IMR-90 (cell line): ENCODE measurements at regions not wholly inside any gene's neighbourhood (a gene's known extent, or its start where the extent isn't known, plus 50 kb on each side); places are given as distances from the start of the nearest gene placed in this dataset.

ENCODE experiments used
- ATAC-seq: fragments of 200-7000 bp; cut with Tn5 transposase; 2 replicates; pipeline ENCODE4 v1.9.1; 2020; ENCODE audit warnings: low read depth, mild to moderate bottlenecking, moderate library complexity
- BruUV-seq: library from RNA; stranded (reverse); fragments of 400-500 nt; replicated peaks from 2 replicates; lab custom pipeline; 2021; lab: Mats Ljungman, UMichigan
- CTCF ChIA-PET: fragments of 300-600 bp; formaldehyde crosslinking; extraction: SDS; loops from one replicate; lab custom pipeline; 2021; ENCODE audit warnings: antibody characterized with exemption; lab: Yijun Ruan, JAX
- POLR2A ChIA-PET: fragments of 300-600 bp; sonication (Branson Sonifier 250); formaldehyde crosslinking; loops from one replicate; lab custom pipeline; 2022; ENCODE audit warnings: antibody characterized with exemption; ENCODE audit not compliant: unreplicated experiment; lab: Charles Lee
- DNase-seq: peaks from one replicate; pipeline ENCODE4 v3.0.0; 2013
- H2AFZ ChIP-seq: replicated peaks from 2 replicates; pipeline ENCODE3; 2013; ENCODE audit warnings: low read length, mild to moderate bottlenecking; ENCODE audit not compliant: poor library complexity
- H2AK5ac ChIP-seq: 2 replicates; pipeline ENCODE4 v1.6.1; 2013; ENCODE audit warnings: low read depth, low read length, inconsistent platforms
- H2AK9ac ChIP-seq: replicated peaks from 2 replicates; pipeline ENCODE3; 2013; ENCODE audit warnings: mild to moderate bottlenecking, low read depth, low read length, moderate library complexity; ENCODE audit not compliant: poor library complexity
- H2BK120ac ChIP-seq: 2 replicates; pipeline ENCODE4 v1.6.1; 2013; ENCODE audit warnings: low read depth, low read length, inconsistent platforms
- H2BK15ac ChIP-seq: 3 replicates; pipeline ENCODE4 v1.6.1; 2013; ENCODE audit warnings: low read depth, low read length, inconsistent platforms
- H2BK20ac ChIP-seq: 2 replicates; pipeline ENCODE4 v1.6.1; 2013; ENCODE audit warnings: low read depth, mild to moderate bottlenecking, inconsistent platforms, low read length, moderate library complexity
- H2BK5ac ChIP-seq: 2 replicates; pipeline ENCODE4 v1.6.1; 2013; ENCODE audit warnings: mild to moderate bottlenecking, low read depth, low read length, inconsistent platforms; ENCODE audit not compliant: poor library complexity, severe bottlenecking
- H3K14ac ChIP-seq: replicated peaks from 2 replicates; pipeline ENCODE4 v1.6.1; 2013; ENCODE audit warnings: low read depth, low read length, inconsistent platforms
- H3K18ac ChIP-seq: 2 replicates; pipeline ENCODE4 v1.6.1; 2013; ENCODE audit warnings: low read depth, low read length, control low read depth
- H3K23ac ChIP-seq: 2 replicates; pipeline ENCODE4 v1.6.1; 2013; ENCODE audit warnings: low read depth, low read length, inconsistent platforms
- H3K27ac ChIP-seq: 2 replicates; pipeline ENCODE4 v1.5.1; 2013; ENCODE audit warnings: mild to moderate bottlenecking, control low read depth, low read length; ENCODE audit not compliant: insufficient read depth
- H3K27me3 ChIP-seq: 2 replicates; pipeline ENCODE4 v1.6.1; 2013; ENCODE audit warnings: low read length; ENCODE audit not compliant: control insufficient read depth, insufficient read depth
- H3K36me3 ChIP-seq: 2 replicates; pipeline ENCODE4 v1.6.1; 2013; ENCODE audit warnings: low read length, mixed read lengths; ENCODE audit not compliant: control insufficient read depth, insufficient read depth
- H3K4ac ChIP-seq: 2 replicates; pipeline ENCODE4 v1.6.1; 2013; ENCODE audit warnings: low read depth, low read length, inconsistent platforms
- H3K4me1 ChIP-seq: 2 replicates; pipeline ENCODE4 v1.6.1; 2013; ENCODE audit warnings: low read length, mixed read lengths; ENCODE audit not compliant: control insufficient read depth, insufficient read depth
- H3K4me2 ChIP-seq: 2 replicates; pipeline ENCODE4 v1.6.1; 2013; ENCODE audit warnings: low read depth, mild to moderate bottlenecking, control low read depth, low read length, moderate library complexity
- H3K4me3 ChIP-seq: 2 replicates; pipeline ENCODE4 v1.5.1; 2013; ENCODE audit warnings: low read depth, mild to moderate bottlenecking, control low read depth, low read length, moderate library complexity; ENCODE audit not compliant: insufficient read depth
- H3K56ac ChIP-seq: 2 replicates; pipeline ENCODE4 v1.6.1; 2013; ENCODE audit warnings: low read length, inconsistent platforms; ENCODE audit not compliant: insufficient read depth; ENCODE audit errors: extremely low read depth
- H3K79me1 ChIP-seq, 2 experiments: 2 replicates each; pipeline ENCODE4 v1.6.1; 2013; ENCODE audit warnings: low read length in 2 of 2, inconsistent platforms in 1 of 2, low read depth in 1 of 2
- H3K9ac ChIP-seq: 2 replicates; pipeline ENCODE4 v1.6.1; 2013; ENCODE audit warnings: low read depth, low read length, control low read depth
- H3K9me1 ChIP-seq: 2 replicates; pipeline ENCODE4 v1.6.1; 2013; ENCODE audit warnings: low read length, inconsistent platforms; ENCODE audit not compliant: insufficient read depth
- H3K9me3 ChIP-seq: 2 replicates; pipeline ENCODE4 v1.6.1; 2013; ENCODE audit warnings: low read length; ENCODE audit not compliant: control insufficient read depth, insufficient read depth
- H4K20me1 ChIP-seq: 2 replicates; pipeline ENCODE4 v1.6.1; 2013; ENCODE audit warnings: low read length, inconsistent platforms; ENCODE audit not compliant: insufficient read depth
- H4K5ac ChIP-seq: 2 replicates; pipeline ENCODE4 v1.6.1; 2013; ENCODE audit warnings: mild to moderate bottlenecking, low read depth, low read length, control low read depth
- H4K8ac ChIP-seq, 2 experiments: 2 replicates each; pipeline ENCODE4 v1.6.1; 2013; ENCODE audit warnings: low read depth in 2 of 2, low read length in 2 of 2, control low read depth in 1 of 2, inconsistent platforms in 1 of 2
- H4K91ac ChIP-seq: 2 replicates; pipeline ENCODE4 v1.6.1; 2013; ENCODE audit warnings: low read depth, low read length, inconsistent platforms; ENCODE audit not compliant: insufficient read depth
- BHLHE40 ChIP-seq: fragments of 150-350 bp; IDR thresholded peaks from 2 replicates; pipeline ENCODE4 v1.6.1; 2016; ENCODE audit warnings: mild to moderate bottlenecking, low read depth, low read length
- CHD1 ChIP-seq: IDR thresholded peaks from 2 replicates; pipeline ENCODE4 v1.6.1; 2012; ENCODE audit warnings: low read depth, low read length, improper control_type of control experiment
- ELK1 ChIP-seq: fragments of 150-350 bp; IDR thresholded peaks from 2 replicates; pipeline ENCODE4 v1.6.1; 2016; ENCODE audit warnings: low read depth, mild to moderate bottlenecking, low read length, moderate library complexity, borderline replicate concordance
- FOS ChIP-seq: fragments of 150-350 bp; IDR thresholded peaks from 2 replicates; pipeline ENCODE4 v1.6.1; 2016; ENCODE audit warnings: low read depth, low read length
- MAFK ChIP-seq: IDR thresholded peaks from 2 replicates; pipeline ENCODE4 v1.6.1; 2012; ENCODE audit warnings: low read depth, low read length, improper control_type of control experiment
- MAZ ChIP-seq: IDR thresholded peaks from 2 replicates; pipeline ENCODE4 v1.6.1; 2012; ENCODE audit warnings: low read depth, mild to moderate bottlenecking, low read length, improper control_type of control experiment, moderate library complexity, borderline replicate concordance
- MXI1 ChIP-seq: IDR thresholded peaks from 2 replicates; pipeline ENCODE4 v1.6.1; 2012; ENCODE audit warnings: low read depth, mild to moderate bottlenecking, low read length, moderate library complexity, borderline replicate concordance
- WGBS, 2 experiments: methylation state at CpG; one replicate each; pipeline versions ENCODE4 v1.1.5 to v1.1.7; 2013; ENCODE audit warnings: missing lambda C conversion rate in 2 of 2; ENCODE audit not compliant: insufficient read length in 1 of 2; ENCODE audit errors: extremely low coverage in 2 of 2; 5-methylcytosine and 5-hydroxymethylcytosine counted together
- dilution Hi-C: fragments of 300-500 bp; cut with HindIII; formaldehyde crosslinking; loops from one replicate; pipeline ENCODE4 v1.14.3; 2018; ENCODE audit warnings: low sequenced_read_pairs; ENCODE audit not compliant: unreplicated experiment
- in situ Hi-C: fragments of 300-500 bp; cut with MboI; formaldehyde crosslinking; loops from 3 replicates; pipeline ENCODE4 v1.14.3; 2019; ENCODE audit warnings: low sequenced_read_pairs, inconsistent platforms, mixed read lengths
- intact Hi-C: fragments of 100-400 bp; cut with micrococcal nuclease; formaldehyde crosslinking; loops from 2 replicates; pipeline ENCODE4 v1.10.0; 2022

DNA sequence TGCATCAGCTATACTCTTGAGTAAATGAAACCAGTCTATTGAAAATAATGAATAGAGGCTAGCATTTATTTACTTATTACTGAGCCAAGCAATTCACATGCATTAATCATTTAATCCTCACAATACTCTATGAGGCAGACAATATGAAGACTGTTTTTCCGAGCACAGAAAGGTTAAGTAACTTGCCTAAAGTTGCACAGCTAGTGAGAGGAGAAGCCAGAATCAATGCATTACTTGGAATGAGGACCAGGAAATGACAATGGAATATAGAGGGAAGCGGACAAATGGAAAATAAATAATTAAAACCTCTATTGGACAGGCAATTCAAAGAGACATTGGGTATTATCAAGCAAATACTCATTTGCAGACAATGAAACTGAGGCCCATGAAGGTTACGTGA is 207.6 kb upstream of the PRKCQ start:
- CTCF ChIA-PET: no interaction called here

More for the DNA sequence above, 207.6 kb upstream of the PRKCQ start:
- dilution Hi-C loops (no loop called here), in situ Hi-C loops (loop anchor here (10.0 kb wide), 1 partner anchor 627 kb away; the partner anchor contains the start of gene SFMBT2), intact Hi-C loops (loop anchor here (2.0 to 10.0 kb wide), 3 partner anchors 105 to 629 kb away; no protein-coding TSS in a partner anchor)
- H2BK5ac ChIP-seq: no peak overlapping the region
- no peak overlapping the region for H3K4me2 ChIP-seq
- no peak overlapping the region for H4K8ac ChIP-seq
- no peaks in the 10 kb centered on the region; a peak in 1 of 4 replicates for H3K79me1 ChIP-seq
- no peak overlapping the region for H2AK9ac ChIP-seq
- no peaks in the 10 kb centered on the region for H3K36me3 ChIP-seq
- TF ChIP-seq BHLHE40: no peak
- no peak for TF ChIP-seq MXI1
- no peak for TF ChIP-seq ELK1
- TF ChIP-seq MAFK: no peak
- TF ChIP-seq FOS: no peak
- no peak for TF ChIP-seq MAZ
- TF ChIP-seq CHD1: no peak
- no CpG with 5 or more reads among the region's 3 CpGs for WGBS, 2 experiments
- no peak overlapping the region for H3K4me3 ChIP-seq
- no peak overlapping the region for H3K56ac ChIP-seq
- H3K27me3 ChIP-seq: no peaks in the 10 kb centered on the region
- no peak overlapping the region for H3K14ac ChIP-seq
- DNase-seq (no peak), ATAC-seq (no peak)
- no peak overlapping the region for H4K5ac ChIP-seq
- BruUV-seq: no TSS peak
- no peak overlapping the region for H3K18ac ChIP-seq
- H4K91ac ChIP-seq: no peak overlapping the region
- H2BK15ac ChIP-seq: no peak overlapping the region
- POLR2A ChIA-PET: no interaction called here
- H3K23ac ChIP-seq: no peak overlapping the region
- no peak overlapping the region for H3K4ac ChIP-seq
- no peaks in the 10 kb centered on the region for H4K20me1 ChIP-seq
- H2AK5ac ChIP-seq: no peak overlapping the region
- H2BK120ac ChIP-seq: no peak overlapping the region
- H2BK20ac ChIP-seq: no peak overlapping the region
- no peaks in the 10 kb centered on the region for H3K9me3 ChIP-seq
- peaks cover 12% of the 10 kb centered on the region for H3K9me1 ChIP-seq
- H3K4me1 ChIP-seq: peaks cover 7% of the 10 kb centered on the region
- no peak overlapping the region for H2AFZ ChIP-seq
- no peak overlapping the region for H3K27ac ChIP-seq
- no peak overlapping the region for H3K9ac ChIP-seq
